Esophagus muscularis mucosa (tissue), 3 donors: ENCODE measurements at regions not wholly inside any gene's neighbourhood (a gene's known extent, or its start where the extent isn't known, plus 50 kb on each side); places are given as distances from the start of the nearest gene placed in this dataset.

ENCODE experiments used
- POLR2A ChIP-seq: fragments of 450-650 bp; IDR thresholded peaks from one replicate; pipeline ENCODE4 v1.6.1; 2017; ENCODE audit warnings: antibody characterized with exemption, moderate library complexity, mild to moderate bottlenecking, low read depth
- TF ChIP-seq, protein P1 (sequence below), 3 experiments: fragments of 200-600 bp in 2 of 3; fragments of 450-650 bp in 1 of 3; sonication (generic) in 2 of 3; IDR thresholded peaks; one replicate each; pipeline ENCODE4 v1.5.1; 2017 to 2019; ENCODE audit warnings: antibody characterized with exemption in 3 of 3, mild to moderate bottlenecking in 2 of 3, moderate library complexity in 1 of 3

DNA sequence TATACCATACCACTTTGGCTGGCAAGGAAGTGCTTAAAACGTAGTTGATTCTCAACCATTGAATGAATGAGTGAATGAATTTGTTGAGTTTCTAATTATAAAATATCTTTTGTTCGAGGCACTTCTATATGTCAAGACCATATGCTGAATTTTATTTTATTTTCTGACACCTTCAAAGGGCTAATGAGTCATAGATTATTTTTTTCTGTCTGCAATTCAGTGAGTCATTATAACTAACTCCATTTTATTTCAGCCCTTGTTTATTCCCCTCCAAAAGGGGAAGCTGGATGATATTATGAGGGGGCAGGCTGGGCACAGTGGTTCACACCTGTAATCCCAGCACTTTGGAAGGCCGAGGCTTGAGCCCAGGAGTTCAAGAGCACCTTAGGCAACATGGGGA lies 142.4 kb downstream of the P2RY1 start:
- no peak for TF ChIP-seq POLR2A
- TF ChIP-seq, protein P1, sequence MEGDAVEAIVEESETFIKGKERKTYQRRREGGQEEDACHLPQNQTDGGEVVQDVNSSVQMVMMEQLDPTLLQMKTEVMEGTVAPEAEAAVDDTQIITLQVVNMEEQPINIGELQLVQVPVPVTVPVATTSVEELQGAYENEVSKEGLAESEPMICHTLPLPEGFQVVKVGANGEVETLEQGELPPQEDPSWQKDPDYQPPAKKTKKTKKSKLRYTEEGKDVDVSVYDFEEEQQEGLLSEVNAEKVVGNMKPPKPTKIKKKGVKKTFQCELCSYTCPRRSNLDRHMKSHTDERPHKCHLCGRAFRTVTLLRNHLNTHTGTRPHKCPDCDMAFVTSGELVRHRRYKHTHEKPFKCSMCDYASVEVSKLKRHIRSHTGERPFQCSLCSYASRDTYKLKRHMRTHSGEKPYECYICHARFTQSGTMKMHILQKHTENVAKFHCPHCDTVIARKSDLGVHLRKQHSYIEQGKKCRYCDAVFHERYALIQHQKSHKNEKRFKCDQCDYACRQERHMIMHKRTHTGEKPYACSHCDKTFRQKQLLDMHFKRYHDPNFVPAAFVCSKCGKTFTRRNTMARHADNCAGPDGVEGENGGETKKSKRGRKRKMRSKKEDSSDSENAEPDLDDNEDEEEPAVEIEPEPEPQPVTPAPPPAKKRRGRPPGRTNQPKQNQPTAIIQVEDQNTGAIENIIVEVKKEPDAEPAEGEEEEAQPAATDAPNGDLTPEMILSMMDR (IDR thresholded peaks at IDR 0.05), result no peak
